ENCODE measurements at regions not wholly inside any gene's neighbourhood (a gene's known extent, or its start where the extent isn't known, plus 50 kb on each side); places are given as distances from the start of the nearest gene placed in this dataset.

GRCh38 chr4:153954654-153955053 is 165.8 kb upstream of the SFRP2 start:
- Histone ChIP-seq H3K79me2 (ENCODE audit: insufficient read depth, low read length) (no peaks in the 10 kb centered on the region), H3K9me3 (ENCODE audit: insufficient read depth, low read length) (no peaks in the 10 kb centered on the region), H4K20me1 (ENCODE audit: low read depth, low read length) (no peaks in the 10 kb centered on the region), H3K27me3 (ENCODE audit: low read length) (no peaks in the 10 kb centered on the region), H3K9ac (ENCODE audit: low read length) (no peak overlapping the region), H3K9me2 (replicated peaks; ENCODE audit: insufficient read depth, low read length) (no peaks in the 10 kb centered on the region), H3K36me3 (ENCODE audit: low read length) (no peaks in the 10 kb centered on the region), H3F3A (ENCODE audit: insufficient read depth) (no peaks in the 10 kb centered on the region), H3K27ac (ENCODE audit: low read depth, low read length) (no peak overlapping the region), H3K4me2 (ENCODE audit: low read depth, low read length, poor library complexity, severe bottlenecking) (no peak overlapping the region), H3K4me3 (ENCODE audit: insufficient read depth, low read length, poor library complexity, severe bottlenecking) (no peak overlapping the region), H2AFZ (ENCODE audit: low read depth, low read length, severe bottlenecking) (no peak overlapping the region)
- TF ChIP-seq CTCF (IDR thresholded peaks at IDR 0.05; ENCODE audit: insufficient read depth, low read length, poor library complexity, severe bottlenecking) (no peak), EZH2phosphoT487 (conservative IDR thresholded peaks at IDR 0.05; ENCODE audit: low read length) (no peak)

- TF ChIP-seq EZH2phosphoT487 (conservative IDR thresholded peaks at IDR 0.05; ENCODE audit: low read length): no peak
- no peak for TF ChIP-seq CTCF (IDR thresholded peaks at IDR 0.05; ENCODE audit: insufficient read depth, low read length, poor library complexity, severe bottlenecking)
- no peak overlapping the region for H3K4me3 ChIP-seq (ENCODE audit: insufficient read depth, low read length, poor library complexity, severe bottlenecking)
- H2AFZ ChIP-seq (ENCODE audit: low read depth, low read length, severe bottlenecking): no peak overlapping the region
- H3K36me3 ChIP-seq (ENCODE audit: low read length): no peaks in the 10 kb centered on the region
- no peaks in the 10 kb centered on the region for H3K27me3 ChIP-seq (ENCODE audit: low read length)
- no peaks in the 10 kb centered on the region for H3K9me3 ChIP-seq (ENCODE audit: insufficient read depth, low read length)
- no peak overlapping the region for H3K4me2 ChIP-seq (ENCODE audit: low read depth, low read length, poor library complexity, severe bottlenecking)
- no peaks in the 10 kb centered on the region for H3F3A ChIP-seq (ENCODE audit: insufficient read depth)
- no peak overlapping the region for H3K27ac ChIP-seq (ENCODE audit: low read depth, low read length)
- H4K20me1 ChIP-seq (ENCODE audit: low read depth, low read length): no peaks in the 10 kb centered on the region
- H3K79me2 ChIP-seq (ENCODE audit: insufficient read depth, low read length): no peaks in the 10 kb centered on the region
- H3K9me2 ChIP-seq (replicated peaks; ENCODE audit: insufficient read depth, low read length): no peaks in the 10 kb centered on the region
- H3K9ac ChIP-seq (ENCODE audit: low read length): no peak overlapping the region
These were observed 161.5 kb upstream of the SFRP2 start for GRCh38 chr4:153950100-153950979.

DNA sequence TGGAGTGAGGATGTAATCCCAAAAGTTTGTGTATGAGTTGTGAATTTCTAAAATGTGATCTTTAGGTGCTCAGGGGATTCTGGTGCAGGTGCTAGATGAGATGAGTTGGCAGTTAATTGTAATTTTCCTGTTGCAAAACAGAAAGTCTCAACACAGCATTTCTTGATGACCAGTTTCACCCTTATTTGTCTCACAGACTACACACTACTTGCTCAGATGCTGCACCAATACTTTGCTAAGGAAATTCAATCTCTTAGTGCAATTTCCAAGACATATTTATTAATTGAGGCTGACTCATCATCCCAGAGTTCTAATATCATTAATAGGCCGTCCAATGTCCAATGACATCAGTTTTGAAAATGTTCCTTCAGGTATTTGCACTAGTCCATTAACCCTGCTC is 159.2 kb upstream of the SFRP2 start:
- H3K27me3 ChIP-seq (ENCODE audit: low read length): no peaks in the 10 kb centered on the region
- H3K9ac ChIP-seq (ENCODE audit: low read length): no peak overlapping the region
- no peak overlapping the region for H3K27ac ChIP-seq (ENCODE audit: low read depth, low read length)
- no peaks in the 10 kb centered on the region for H3K9me3 ChIP-seq (ENCODE audit: insufficient read depth, low read length)
- H3K36me3 ChIP-seq (ENCODE audit: low read length): no peaks in the 10 kb centered on the region
- TF ChIP-seq EZH2phosphoT487 (conservative IDR thresholded peaks at IDR 0.05; ENCODE audit: low read length): no peak
- TF ChIP-seq CTCF (IDR thresholded peaks at IDR 0.05; ENCODE audit: insufficient read depth, low read length, poor library complexity, severe bottlenecking): no peak
- no peaks in the 10 kb centered on the region for H3K9me2 ChIP-seq (replicated peaks; ENCODE audit: insufficient read depth, low read length)
- no peaks in the 10 kb centered on the region for H3K79me2 ChIP-seq (ENCODE audit: insufficient read depth, low read length)
- H2AFZ ChIP-seq (ENCODE audit: low read depth, low read length, severe bottlenecking): no peak overlapping the region
- H3K4me3 ChIP-seq (ENCODE audit: insufficient read depth, low read length, poor library complexity, severe bottlenecking): no peak overlapping the region
- no peak overlapping the region for H3K4me2 ChIP-seq (ENCODE audit: low read depth, low read length, poor library complexity, severe bottlenecking)
- H3F3A ChIP-seq (ENCODE audit: insufficient read depth): no peaks in the 10 kb centered on the region
- H4K20me1 ChIP-seq (ENCODE audit: low read depth, low read length): no peaks in the 10 kb centered on the region
